ENCODE measurements at regions not wholly inside any gene's neighbourhood (a gene's known extent, or its start where the extent isn't known, plus 50 kb on each side); places are given as distances from the start of the nearest gene placed in this dataset.

- TF ChIP-seq RCOR1 (IDR thresholded peaks at IDR 0.05; ENCODE audit: low read depth, low read length) = no peak
- TF ChIP-seq REST (IDR thresholded peaks at IDR 0.05) = no peak
- no peak for TF ChIP-seq NR3C1 (IDR thresholded peaks at IDR 0.05)
- TF ChIP-seq CTCF (IDR thresholded peaks at IDR 0.05) = no peak
- TF ChIP-seq TP53 (CRISPR knock-in tag; IDR thresholded peaks at IDR 0.05) = no peak
- TF ChIP-seq RFX5 (IDR thresholded peaks at IDR 0.05) = no peak
- TF ChIP-seq MAZ (IDR thresholded peaks at IDR 0.05; ENCODE audit: borderline replicate concordance, low read depth, low read length) = no peak
- no peak for TF ChIP-seq FOSL2 (IDR thresholded peaks at IDR 0.05)
- TF ChIP-seq FOSL2 (CRISPR knock-in tag; IDR thresholded peaks at IDR 0.05) = no peak
- no peak for TF ChIP-seq CHD2 (IDR thresholded peaks at IDR 0.05; ENCODE audit: low read length, partially characterized antibody)
- no peak for TF ChIP-seq KDM1A (IDR thresholded peaks at IDR 0.05; ENCODE audit: low read depth)
- TF ChIP-seq HMGXB4 (CRISPR knock-in tag; IDR thresholded peaks at IDR 0.05; ENCODE audit: borderline replicate concordance) = no peak
- no peak for TF ChIP-seq POLR2A (IDR thresholded peaks at IDR 0.05; ENCODE audit: low read length)
Measured at GRCh38 chr13:71028884-71029283, 838.1 kb downstream of the DACH1 start.
